GM10266 (cell line): ENCODE measurements at regions not wholly inside any gene's neighbourhood (a gene's known extent, or its start where the extent isn't known, plus 50 kb on each side); places are given as distances from the start of the nearest gene placed in this dataset.

Experiments used
- DNase-seq: peaks from one replicate; pipeline ENCODE4 v3.0.0; 2012; ENCODE audit errors: extremely low spot score
- CTCF ChIP-seq: IDR thresholded peaks from 2 replicates; pipeline ENCODE4 v1.5.1; 2012; ENCODE audit warnings: mild to moderate bottlenecking, low read depth; ENCODE audit not compliant: control insufficient read depth, insufficient read depth; ENCODE audit errors: missing control alignments

DNA sequence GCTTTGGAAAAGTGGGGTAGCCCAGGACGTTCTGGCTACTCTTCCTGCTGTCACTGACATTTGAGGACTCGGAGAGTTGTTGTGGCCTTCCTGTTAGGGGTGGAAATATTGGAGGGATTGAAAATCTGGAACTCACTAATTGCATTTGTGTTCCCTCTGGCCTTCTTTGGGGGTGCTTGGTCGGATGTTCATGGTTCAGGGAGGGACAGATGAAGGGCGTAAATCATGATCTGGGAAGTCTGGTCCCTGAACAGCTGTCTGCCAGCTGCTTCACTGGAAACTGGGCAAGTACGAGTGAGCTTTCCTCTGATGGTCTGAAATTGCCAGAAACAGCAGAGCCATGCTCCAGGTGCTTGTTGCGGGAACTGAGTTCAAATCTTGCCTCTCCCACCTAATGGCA is 327.8 kb upstream of the C2CD4B start:
- no peak for TF ChIP-seq CTCF
- DNase-seq: no peak

DNA sequence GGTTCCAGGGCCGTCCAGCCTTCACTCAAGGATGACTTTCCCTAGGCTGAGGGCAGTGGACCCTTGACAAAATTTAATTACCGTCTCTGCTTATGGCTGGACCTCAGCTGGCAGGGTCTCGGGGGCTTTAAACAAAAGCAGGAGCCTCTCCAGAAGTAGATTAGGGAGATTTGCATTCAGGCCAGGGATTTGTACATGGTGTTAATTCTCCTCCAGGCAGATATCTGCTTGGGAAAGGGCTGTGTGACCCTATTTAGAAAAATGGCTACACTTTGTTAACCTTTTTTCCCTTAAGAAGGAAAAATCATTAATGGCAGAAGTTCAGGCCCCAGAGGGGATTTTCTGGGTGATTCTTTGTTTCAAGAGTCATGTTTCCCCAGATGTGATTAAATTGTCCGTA is 329.1 kb upstream of the C2CD4B start:
- no peak for DNase-seq
- no peak for TF ChIP-seq CTCF

GRCh38 chr15:62495670-62496614 is 330.9 kb upstream of the C2CD4B start:
- no peak for DNase-seq
- TF ChIP-seq CTCF: no peak

GRCh38 chr15:62497356-62497755 is 332.3 kb upstream of the C2CD4B start:
- no peak for DNase-seq
- no peak for TF ChIP-seq CTCF

DNA sequence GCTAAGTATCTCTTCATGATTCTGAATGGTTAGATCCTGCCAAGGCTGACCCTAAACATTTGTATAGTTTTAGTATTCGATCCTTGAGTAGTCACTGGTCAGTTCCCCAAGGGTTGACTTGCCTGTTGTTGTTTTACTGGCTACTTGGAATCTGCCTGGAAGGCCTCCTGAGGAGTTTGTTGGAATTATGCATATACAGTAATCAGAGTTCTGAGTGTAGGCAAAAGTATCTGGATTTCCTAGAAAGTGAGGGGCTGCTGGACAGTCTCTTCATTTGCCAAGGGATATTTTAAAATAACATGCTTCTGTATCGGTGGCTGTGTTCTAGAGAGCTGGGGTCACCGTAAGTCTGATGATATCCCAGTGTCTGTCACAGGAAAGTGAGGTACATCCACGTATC is 333.2 kb upstream of the C2CD4B start:
- TF ChIP-seq CTCF: no peak

GRCh38 chr15:62498712-62499111 is 333.6 kb upstream of the C2CD4B start:
- TF ChIP-seq CTCF: no peak
- no peak for DNase-seq

More for the DNA sequence above, 333.2 kb upstream of the C2CD4B start:
- no peak for DNase-seq

- DNase-seq: no peak
- TF ChIP-seq CTCF: no peak
Observed at GRCh38 chr15:62500325-62500724, 335.2 kb upstream of the C2CD4B start.
